ENCODE measurements at regions not wholly inside any gene's neighbourhood (a gene's known extent, or its start where the extent isn't known, plus 50 kb on each side); places are given as distances from the start of the nearest gene placed in this dataset.
A peak's percentile ranks its signal among the peaks of the same experiment; 100 is the strongest.

GRCh38 chr12:13486794-13487193 lies 290.3 kb downstream of the EMP1 start:
- DNase-seq, result no peak

GRCh38 chr12:13478650-13479181 lies 282.2 kb downstream of the EMP1 start:
- no peak for DNase-seq

GRCh38 chr12:13474381-13474780 lies 277.9 kb downstream of the EMP1 start:
- DNase-seq, result no peak

- peak; percentile 49 for DNase-seq
Observed at GRCh38 chr12:13472690-13473089, 276.2 kb downstream of the EMP1 start.

- DNase-seq, result no peak
Observed at GRCh38 chr12:13471471-13471870, 274.9 kb downstream of the EMP1 start.

GRCh38 chr12:13465635-13466034 lies 269.1 kb downstream of the EMP1 start:
- no peak for DNase-seq

GRCh38 chr12:13463189-13463588 lies 266.7 kb downstream of the EMP1 start:
- DNase-seq, result no peak

GRCh38 chr12:13462450-13462849 lies 265.9 kb downstream of the EMP1 start:
- DNase-seq, result no peak

GRCh38 chr12:13455778-13456144 lies 259.2 kb downstream of the EMP1 start:
- no peak for DNase-seq

GRCh38 chr12:13454991-13455777 lies 258.7 kb downstream of the EMP1 start:
- no peak for DNase-seq

GRCh38 chr12:13452955-13453570 lies 256.5 kb downstream of the EMP1 start:
- no peak for DNase-seq

GRCh38 chr12:13451776-13452175 lies 255.2 kb downstream of the EMP1 start:
- no peak for DNase-seq

- no peak for DNase-seq
Observed at GRCh38 chr12:13450231-13451080, 253.9 kb downstream of the EMP1 start.

- no peak for DNase-seq
Observed at GRCh38 chr12:13444076-13444475, 247.6 kb downstream of the EMP1 start.

GRCh38 chr12:13443498-13443897 lies 247.0 kb downstream of the EMP1 start:
- no peak for DNase-seq

GRCh38 chr12:13443028-13443427 lies 246.5 kb downstream of the EMP1 start:
- no peak for DNase-seq

GRCh38 chr12:13442457-13442856 lies 245.9 kb downstream of the EMP1 start:
- DNase-seq, result no peak

GRCh38 chr12:13440844-13441243 lies 244.3 kb downstream of the EMP1 start:
- no peak for DNase-seq

- no peak for DNase-seq
Observed at GRCh38 chr12:13437541-13437940, 241.0 kb downstream of the EMP1 start.

- no peak for DNase-seq
Observed at GRCh38 chr12:13436696-13437391, 240.3 kb downstream of the EMP1 start.

- no peak for DNase-seq
Observed at GRCh38 chr12:13436182-13436581, 239.7 kb downstream of the EMP1 start.

GRCh38 chr12:13435235-13435933 lies 238.9 kb downstream of the EMP1 start:
- DNase-seq, result no peak

Measured in activated CD4-positive, alpha-beta T cell treated with anti-CD3 and anti-CD28 coated beads, Interleukin-10, Interleukin-2, amounts not matched to agents 100 ng/mL and 50 ng/mL, durations not matched to agents 16 hours and 8 hours (primary cell).